ENCODE measurements at regions not wholly inside any gene's neighbourhood (a gene's known extent, or its start where the extent isn't known, plus 50 kb on each side); places are given as distances from the start of the nearest gene placed in this dataset.

GRCh38 chr2:41911033-41911432 lies 136.8 kb upstream of the PKDCC start:
- DNase-seq (no peak), ATAC-seq (no peak)
- no peak for TF ChIP-seq CTCF (IDR thresholded peaks at IDR 0.05)
- H3K27ac ChIP-seq = no peak overlapping the region
- H3K9me3 ChIP-seq = no peaks in the 10 kb centered on the region
- H3K36me3 ChIP-seq = no peaks in the 10 kb centered on the region
- H3K27me3 ChIP-seq = no peaks in the 10 kb centered on the region
- intact Hi-C loops (cut with DNase I) = loop anchor here in 1 of 10 donors (5.0 kb wide), 1 partner anchor 1129 kb away; no protein-coding TSS in a partner anchor
- 88 to 91% methylated on average over 3 of the region's 3 CpGs for WGBS, 2 donors
- H3K4me3 ChIP-seq = no peak overlapping the region
- peaks cover 0 to 28% (median 14%) of the 10 kb centered on the region in 9 donors for H3K4me1 ChIP-seq

DNA sequence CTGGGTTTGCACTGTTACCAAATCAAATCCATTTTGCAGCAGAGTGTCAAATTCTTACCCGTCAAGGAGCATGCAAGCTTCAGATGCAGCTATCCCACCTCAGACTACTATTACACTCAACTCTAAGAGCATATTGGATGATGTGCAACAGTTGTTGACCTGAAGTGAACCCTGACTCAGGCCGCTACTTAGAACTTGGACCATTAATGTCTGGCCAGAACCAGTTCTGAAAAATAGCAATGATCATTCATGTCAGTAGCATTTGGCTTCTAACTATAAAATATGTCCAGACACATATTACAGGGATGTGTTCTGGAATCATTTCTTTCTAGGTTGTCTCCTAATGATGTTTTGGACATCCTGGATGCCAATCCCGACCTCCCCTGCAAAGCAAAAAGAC lies 135.5 kb upstream of the PKDCC start:
- ATAC-seq (peak; percentile 53 to 77 (median 66)), DNase-seq (no peak)
- whole genome bisulfite sequencing, 2 donors = 57 to 68% methylated on average over 3 of the region's 3 CpGs
- intact Hi-C loops (cut with DNase I) = loop anchor here in 1 of 10 donors (5.0 kb wide), 1 partner anchor 1130 kb away; no protein-coding TSS in a partner anchor
- TF ChIP-seq CTCF (IDR thresholded peaks at IDR 0.05) = no peak
- Histone ChIP-seq H3K27ac (peak overlapping the region in 7 of 10 donors; percentile 30 to 62 (median 48)), H3K27me3 (no peaks in the 10 kb centered on the region), H3K9me3 (no peaks in the 10 kb centered on the region), H3K4me3 (no peak overlapping the region), H3K36me3 (no peaks in the 10 kb centered on the region), H3K4me1 (peaks cover 0 to 17% (median 10%) of the 10 kb centered on the region in 9 donors)

- ATAC-seq (peak; percentile 17 to 60 (median 35)), DNase-seq (no peak)
- Histone ChIP-seq H3K27me3 (no peaks in the 10 kb centered on the region), H3K4me1 (peaks cover 0 to 17% (median 10%) of the 10 kb centered on the region in 9 donors), H3K4me3 (no peak overlapping the region), H3K36me3 (no peaks in the 10 kb centered on the region), H3K27ac (peak overlapping the region in 7 of 10 donors; percentile 30 to 62 (median 48)), H3K9me3 (no peaks in the 10 kb centered on the region)
- WGBS, 2 donors = 85 to 86% methylated on average over 2 of the region's 2 CpGs
- intact Hi-C loops (cut with DNase I) = loop anchor here in 1 of 10 donors (5.0 kb wide), 1 partner anchor 1130 kb away; no protein-coding TSS in a partner anchor
- no peak for TF ChIP-seq CTCF (IDR thresholded peaks at IDR 0.05)
Observed at GRCh38 chr2:41912776-41913175, 135.0 kb upstream of the PKDCC start.

- peak overlapping the region in 7 of 10 donors; percentile 12 to 65 (median 48) for H3K27ac ChIP-seq
- H3K27me3 ChIP-seq = no peaks in the 10 kb centered on the region
- 75 to 76% methylated on average over 8 of the region's 8 CpGs for WGBS, 2 donors
- H3K36me3 ChIP-seq = no peaks in the 10 kb centered on the region
- ATAC-seq (peak; percentile 50 to 82 (median 65)), DNase-seq (no peak)
- intact Hi-C loops (cut with DNase I) = loop anchor here in 1 of 10 donors (5.0 kb wide), 1 partner anchor 1131 kb away; no protein-coding TSS in a partner anchor
- H3K4me3 ChIP-seq = no peak overlapping the region
- H3K9me3 ChIP-seq = no peaks in the 10 kb centered on the region
- peaks cover 0 to 17% (median 10%) of the 10 kb centered on the region in 9 donors for H3K4me1 ChIP-seq
- no peak for TF ChIP-seq CTCF (IDR thresholded peaks at IDR 0.05)
Observed at GRCh38 chr2:41913311-41913710, 134.5 kb upstream of the PKDCC start.

Data from heart right ventricle (tissue), 16 donors.